ENCODE measurements at regions not wholly inside any gene's neighbourhood (a gene's known extent, or its start where the extent isn't known, plus 50 kb on each side); places are given as distances from the start of the nearest gene placed in this dataset.

DNA sequence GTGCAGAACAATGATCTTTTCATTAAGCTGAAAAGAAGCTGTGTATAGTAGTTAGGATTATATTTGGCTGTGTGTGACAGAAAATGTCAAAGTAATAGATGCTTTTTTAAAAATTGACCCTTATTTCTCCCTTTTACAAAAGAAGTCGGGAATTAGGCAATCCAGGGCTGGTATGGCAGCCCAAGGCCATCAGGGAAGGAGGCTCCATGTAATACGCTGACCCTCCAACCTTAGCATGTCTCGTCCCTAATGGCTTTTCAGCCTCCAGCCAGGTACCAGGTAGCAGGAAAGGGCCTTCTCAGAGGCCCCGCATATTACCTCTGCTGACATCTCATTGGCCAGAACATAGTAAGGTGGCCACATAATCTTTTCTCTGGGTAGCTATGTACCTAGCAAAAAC lies 79.7 kb downstream of the VCPKMT start:
- H4K20me1 ChIP-seq (replicated peaks; ENCODE audit: insufficient read depth): no peaks in the 10 kb centered on the region
- no peak for ATAC-seq
- Mint-ChIP-seq H3K4me1 (no peaks in the 10 kb centered on the region), H3K36me3 (ENCODE audit: low read depth) (no peaks in the 10 kb centered on the region), H3K27ac (no peak overlapping the region), H3K4me3 (no peak overlapping the region), H3K27me3 (ENCODE audit: insufficient read depth, low read depth, poor library complexity) (peaks cover 3% of the 10 kb centered on the region), H3K9me3 (no peaks in the 10 kb centered on the region)
- no peak for DNase-seq (ENCODE audit: low spot score)
- no peaks in the 10 kb centered on the region for H3K4me1 ChIP-seq (ENCODE audit: insufficient read depth)
- no peak for TF ChIP-seq ZNF114 (CRISPR knock-in tag; IDR thresholded peaks at IDR 0.05)
- TF ChIP-seq STAT1 (IDR thresholded peaks at IDR 0.05; ENCODE audit: unreplicated experiment): no peak
- H3K27me3 ChIP-seq (ENCODE audit: insufficient read depth): no peaks in the 10 kb centered on the region
- no peak overlapping the region for H3K27ac ChIP-seq (ENCODE audit: low read depth)
- no peaks in the 10 kb centered on the region for H3F3A ChIP-seq (replicated peaks; ENCODE audit: low read depth)
- H3K4me3 ChIP-seq: no peak overlapping the region
- H3K4me2 ChIP-seq: no peak overlapping the region
- no peak overlapping the region; the same call in 1 of the 2 replicates for H2AFZ ChIP-seq
- H3K9me2 ChIP-seq (ENCODE audit: insufficient read depth): peaks cover 5% of the 10 kb centered on the region; the same call in 1 of the 2 replicates
- H3K79me2 ChIP-seq (replicated peaks; ENCODE audit: insufficient read depth): no peaks in the 10 kb centered on the region
- no peaks in the 10 kb centered on the region for H3K36me3 ChIP-seq (ENCODE audit: insufficient read depth)

- Mint-ChIP-seq H3K36me3 (ENCODE audit: low read depth) (no peaks in the 10 kb centered on the region), H3K9me3 (no peaks in the 10 kb centered on the region), H3K27ac (no peak overlapping the region), H3K27me3 (ENCODE audit: insufficient read depth, low read depth, poor library complexity) (peaks cover 3% of the 10 kb centered on the region), H3K4me1 (no peaks in the 10 kb centered on the region), H3K4me3 (no peak overlapping the region)
- Histone ChIP-seq H3F3A (replicated peaks; ENCODE audit: low read depth) (no peaks in the 10 kb centered on the region), H3K9me2 (ENCODE audit: insufficient read depth) (peaks cover 5% of the 10 kb centered on the region; the same call in 1 of the 2 replicates), H3K4me3 (no peak overlapping the region), H3K27me3 (ENCODE audit: insufficient read depth) (no peaks in the 10 kb centered on the region), H2AFZ (peak overlapping the region; percentile 47; the same call in 1 of the 2 replicates), H4K20me1 (replicated peaks; ENCODE audit: insufficient read depth) (no peaks in the 10 kb centered on the region), H3K79me2 (replicated peaks; ENCODE audit: insufficient read depth) (no peaks in the 10 kb centered on the region), H3K36me3 (ENCODE audit: insufficient read depth) (no peaks in the 10 kb centered on the region), H3K4me2 (no peak overlapping the region), H3K27ac (ENCODE audit: low read depth) (no peak overlapping the region), H3K4me1 (ENCODE audit: insufficient read depth) (no peaks in the 10 kb centered on the region)
- ATAC-seq: no peak
- DNase-seq (ENCODE audit: low spot score): no peak
- TF ChIP-seq CTCF (conservative IDR thresholded peaks at IDR 0.05; ENCODE audit: low read depth in 2 of 2): no peak
- no peak for TF ChIP-seq STAT1 (IDR thresholded peaks at IDR 0.05; ENCODE audit: unreplicated experiment)
- TF ChIP-seq EZH2 (IDR thresholded peaks at IDR 0.05; ENCODE audit: low read depth, unreplicated experiment): no peak
- TF ChIP-seq EZH2phosphoT487 (IDR thresholded peaks at IDR 0.05; ENCODE audit: unreplicated experiment): no peak
- TF ChIP-seq POLR2AphosphoS5 (IDR thresholded peaks at IDR 0.05; ENCODE audit: low read depth): no peak
- no peak for TF ChIP-seq REST (IDR thresholded peaks at IDR 0.05; ENCODE audit: unreplicated experiment)
- TF ChIP-seq ZNF114 (CRISPR knock-in tag; IDR thresholded peaks at IDR 0.05): no peak
- TF ChIP-seq JUNB (IDR thresholded peaks at IDR 0.05; ENCODE audit: unreplicated experiment): no peak
- TF ChIP-seq ETS1 (IDR thresholded peaks at IDR 0.05): no peak
- TF ChIP-seq, protein P1, sequence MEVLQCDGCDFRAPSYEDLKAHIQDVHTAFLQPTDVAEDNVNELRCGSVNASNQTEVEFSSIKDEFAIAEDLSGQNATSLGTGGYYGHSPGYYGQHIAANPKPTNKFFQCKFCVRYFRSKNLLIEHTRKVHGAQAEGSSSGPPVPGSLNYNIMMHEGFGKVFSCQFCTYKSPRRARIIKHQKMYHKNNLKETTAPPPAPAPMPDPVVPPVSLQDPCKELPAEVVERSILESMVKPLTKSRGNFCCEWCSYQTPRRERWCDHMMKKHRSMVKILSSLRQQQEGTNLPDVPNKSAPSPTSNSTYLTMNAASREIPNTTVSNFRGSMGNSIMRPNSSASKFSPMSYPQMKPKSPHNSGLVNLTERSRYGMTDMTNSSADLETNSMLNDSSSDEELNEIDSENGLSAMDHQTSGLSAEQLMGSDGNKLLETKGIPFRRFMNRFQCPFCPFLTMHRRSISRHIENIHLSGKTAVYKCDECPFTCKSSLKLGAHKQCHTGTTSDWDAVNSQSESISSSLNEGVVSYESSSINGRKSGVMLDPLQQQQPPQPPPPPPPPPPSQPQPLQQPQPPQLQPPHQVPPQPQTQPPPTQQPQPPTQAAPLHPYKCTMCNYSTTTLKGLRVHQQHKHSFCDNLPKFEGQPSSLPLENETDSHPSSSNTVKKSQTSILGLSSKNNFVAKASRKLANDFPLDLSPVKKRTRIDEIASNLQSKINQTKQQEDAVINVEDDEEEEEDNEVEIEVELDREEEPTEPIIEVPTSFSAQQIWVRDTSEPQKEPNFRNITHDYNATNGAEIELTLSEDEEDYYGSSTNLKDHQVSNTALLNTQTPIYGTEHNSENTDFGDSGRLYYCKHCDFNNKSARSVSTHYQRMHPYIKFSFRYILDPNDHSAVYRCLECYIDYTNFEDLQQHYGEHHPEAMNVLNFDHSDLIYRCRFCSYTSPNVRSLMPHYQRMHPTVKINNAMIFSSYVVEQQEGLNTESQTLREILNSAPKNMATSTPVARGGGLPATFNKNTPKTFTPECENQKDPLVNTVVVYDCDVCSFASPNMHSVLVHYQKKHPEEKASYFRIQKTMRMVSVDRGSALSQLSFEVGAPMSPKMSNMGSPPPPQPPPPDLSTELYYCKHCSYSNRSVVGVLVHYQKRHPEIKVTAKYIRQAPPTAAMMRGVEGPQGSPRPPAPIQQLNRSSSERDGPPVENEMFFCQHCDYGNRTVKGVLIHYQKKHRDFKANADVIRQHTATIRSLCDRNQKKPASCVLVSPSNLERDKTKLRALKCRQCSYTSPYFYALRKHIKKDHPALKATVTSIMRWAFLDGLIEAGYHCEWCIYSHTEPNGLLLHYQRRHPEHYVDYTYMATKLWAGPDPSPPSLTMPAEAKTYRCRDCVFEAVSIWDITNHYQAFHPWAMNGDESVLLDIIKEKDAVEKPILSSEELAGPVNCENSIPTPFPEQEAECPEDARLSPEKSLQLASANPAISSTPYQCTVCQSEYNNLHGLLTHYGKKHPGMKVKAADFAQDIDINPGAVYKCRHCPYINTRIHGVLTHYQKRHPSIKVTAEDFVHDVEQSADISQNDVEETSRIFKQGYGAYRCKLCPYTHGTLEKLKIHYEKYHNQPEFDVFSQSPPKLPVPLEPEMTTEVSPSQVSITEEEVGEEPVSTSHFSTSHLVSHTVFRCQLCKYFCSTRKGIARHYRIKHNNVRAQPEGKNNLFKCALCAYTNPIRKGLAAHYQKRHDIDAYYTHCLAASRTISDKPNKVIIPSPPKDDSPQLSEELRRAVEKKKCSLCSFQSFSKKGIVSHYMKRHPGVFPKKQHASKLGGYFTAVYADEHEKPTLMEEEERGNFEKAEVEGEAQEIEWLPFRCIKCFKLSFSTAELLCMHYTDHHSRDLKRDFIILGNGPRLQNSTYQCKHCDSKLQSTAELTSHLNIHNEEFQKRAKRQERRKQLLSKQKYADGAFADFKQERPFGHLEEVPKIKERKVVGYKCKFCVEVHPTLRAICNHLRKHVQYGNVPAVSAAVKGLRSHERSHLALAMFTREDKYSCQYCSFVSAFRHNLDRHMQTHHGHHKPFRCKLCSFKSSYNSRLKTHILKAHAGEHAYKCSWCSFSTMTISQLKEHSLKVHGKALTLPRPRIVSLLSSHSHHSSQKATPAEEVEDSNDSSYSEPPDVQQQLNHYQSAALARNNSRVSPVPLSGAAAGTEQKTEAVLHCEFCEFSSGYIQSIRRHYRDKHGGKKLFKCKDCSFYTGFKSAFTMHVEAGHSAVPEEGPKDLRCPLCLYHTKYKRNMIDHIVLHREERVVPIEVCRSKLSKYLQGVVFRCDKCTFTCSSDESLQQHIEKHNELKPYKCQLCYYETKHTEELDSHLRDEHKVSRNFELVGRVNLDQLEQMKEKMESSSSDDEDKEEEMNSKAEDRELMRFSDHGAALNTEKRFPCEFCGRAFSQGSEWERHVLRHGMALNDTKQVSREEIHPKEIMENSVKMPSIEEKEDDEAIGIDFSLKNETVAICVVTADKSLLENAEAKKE (CRISPR knock-in tag; IDR thresholded peaks at IDR 0.05): no peak
Observed at GRCh38 chr14:50037240-50037639, 79.1 kb downstream of the VCPKMT start.

All from GM23338 (cell line).